Spleen (tissue), 11 donors: ENCODE measurements at regions not wholly inside any gene's neighbourhood (a gene's known extent, or its start where the extent isn't known, plus 50 kb on each side); places are given as distances from the start of the nearest gene placed in this dataset.

Experiments
- DNase-seq: peaks from one replicate; pipeline ENCODE4 v3.0.0-alpha.2; 2020
- H3K27ac ChIP-seq, 8 donors: fragments of 200-600 bp; sonication (generic) in 7 of 8; 1 replicate in 4 of 8; 2 replicates in 4 of 8; pipeline versions ENCODE4 v1.5.0 to v1.8.0; 2016 to 2021; ENCODE audit warnings: inconsistent platforms in 4 of 8, mild to moderate bottlenecking in 4 of 8, moderate library complexity in 1 of 8
- H3K27me3 ChIP-seq, 7 donors: fragments of 200-600 bp; sonication (generic) in 6 of 7; replicated peaks in 1 of 7; 1 replicate in 4 of 7; 2 replicates in 3 of 7; pipeline versions ENCODE4 v1.5.0 to v1.8.0; 2016 to 2021; ENCODE audit warnings: inconsistent platforms in 3 of 7, mild to moderate bottlenecking in 1 of 7
- H3K36me3 ChIP-seq, 6 donors: fragments of 200-600 bp; sonication (generic) in 5 of 6; 1 replicate in 4 of 6; 2 replicates in 2 of 6; pipeline versions ENCODE4 v1.5.0 to v1.8.0; 2016 to 2021; ENCODE audit warnings: inconsistent platforms in 2 of 6
- H3K4me1 ChIP-seq, 6 donors: fragments of 200-600 bp; sonication (generic) in 5 of 6; 1 replicate in 3 of 6; 2 replicates in 3 of 6; pipeline versions ENCODE4 v1.5.0 to v1.8.0; 2016 to 2021; ENCODE audit warnings: inconsistent platforms in 3 of 6
- H3K4me3 ChIP-seq, 8 donors: fragments of 200-600 bp; sonication (generic) in 7 of 8; 1 replicate in 4 of 8; 2 replicates in 4 of 8; pipeline versions ENCODE4 v1.5.0 to v1.8.0; 2016 to 2021; ENCODE audit warnings: inconsistent platforms in 4 of 8, mild to moderate bottlenecking in 4 of 8, moderate library complexity in 2 of 8
- H3K9me3 ChIP-seq, 8 donors: fragments of 200-600 bp; sonication (generic) in 7 of 8; 1 replicate in 4 of 8; 2 replicates in 4 of 8; pipeline versions ENCODE4 v1.5.0 to v1.8.0; 2016 to 2021; ENCODE audit warnings: inconsistent platforms in 4 of 8
- CTCF ChIP-seq, 11 experiments: fragments of 200-600 bp in 7 of 11; fragments of 450-650 bp in 4 of 11; sonication (generic) in 4 of 11; IDR thresholded peaks in 8 of 11; conservative IDR thresholded peaks in 3 of 11; 1 replicate in 7 of 11; 2 replicates in 4 of 11; pipeline versions ENCODE4 v1.4.0 to v1.8.0; 2016 to 2021; ENCODE audit warnings: antibody characterized with exemption in 11 of 11, inconsistent platforms in 4 of 11, mild to moderate bottlenecking in 1 of 11
- POLR2A ChIP-seq, 3 donors: fragments of 450-650 bp; IDR thresholded peaks; one replicate each; pipeline ENCODE4 v1.5.1; 2017; ENCODE audit warnings: antibody characterized with exemption in 3 of 3, mild to moderate bottlenecking in 1 of 3
- POLR2AphosphoS5 ChIP-seq, 3 donors: sonication (generic); formaldehyde crosslinking; IDR thresholded peaks; one replicate each; pipeline ENCODE4 v1.5.1; 2017; ENCODE audit warnings: antibody characterized with exemption in 3 of 3
- WGBS, 5 donors: extraction: QIAGEN DNeasy Blood & Tissue Kit in 3 of 5; methylation state at CpG; one replicate each; pipeline versions ENCODE4 v1.1.5 to v1.1.7; 2013 to 2018; 5-methylcytosine and 5-hydroxymethylcytosine counted together
- intact Hi-C: fragments of 100-400 bp; cut with DNase I; formaldehyde crosslinking; loops from one replicate; pipeline ENCODE4 v1.15.0; 2023; ENCODE audit warnings: low total_unique reads
- donor health status: healthy with polysubstance abuse.
- donor health status: DM: no; HTN: no; CAD: no; lungs with moderate emphysema.
- donor health status: DM: no; HTN: no; CAD: no.
- donor health status: Bipolar disorder and iron deficiency.
- donor health status: healthy.
- donor health status: DM: no; HTN: no; CAD: no.
- donor health status: DM: yes; HTN: yes; CAD: no.

GRCh38 chr2:147081831-147082230 is 763.0 kb upstream of the ACVR2A start:
- Histone ChIP-seq H3K27me3 (no peaks in the 10 kb centered on the region), H3K36me3 (no peaks in the 10 kb centered on the region), H3K4me3 (no peak overlapping the region), H3K9me3 (no peaks in the 10 kb centered on the region), H3K27ac (no peak overlapping the region), H3K4me1 (peaks cover 0 to 4% (median 0%) of the 10 kb centered on the region in 6 donors)
- WGBS, 5 donors, result 71 to 80% (median 76%) methylated on average over 4 of the region's 4 CpGs
- no peak for DNase-seq
- intact Hi-C loops, result loop anchor here (5.0 kb wide), 1 partner anchor 830 kb away; no protein-coding TSS in a partner anchor
- TF ChIP-seq CTCF (IDR thresholded peaks at IDR 0.05 in 8 of 11, conservative IDR thresholded peaks at IDR 0.05 in 3 of 11), result no peak
- no peak for TF ChIP-seq POLR2AphosphoS5 (IDR thresholded peaks at IDR 0.05)
- TF ChIP-seq POLR2A (IDR thresholded peaks at IDR 0.05), result no peak

- intact Hi-C loops, result no loop called here
- WGBS, 5 donors, result 58 to 89% (median 78%) methylated on average over 2 of the region's 2 CpGs
- Histone ChIP-seq H3K27ac (no peak overlapping the region), H3K36me3 (no peaks in the 10 kb centered on the region), H3K4me3 (no peak overlapping the region), H3K4me1 (no peaks in the 10 kb centered on the region), H3K27me3 (no peaks in the 10 kb centered on the region), H3K9me3 (no peaks in the 10 kb centered on the region)
- DNase-seq, result no peak
- TF ChIP-seq CTCF (IDR thresholded peaks at IDR 0.05 in 8 of 11, conservative IDR thresholded peaks at IDR 0.05 in 3 of 11) (no peak), POLR2A (IDR thresholded peaks at IDR 0.05) (no peak), POLR2AphosphoS5 (IDR thresholded peaks at IDR 0.05) (no peak)
These were observed 768.2 kb upstream of the ACVR2A start for GRCh38 chr2:147076634-147077033.

- DNase-seq, result no peak
- no peak for TF ChIP-seq POLR2AphosphoS5 (IDR thresholded peaks at IDR 0.05)
- no peak for TF ChIP-seq POLR2A (IDR thresholded peaks at IDR 0.05)
- no peak for TF ChIP-seq CTCF (IDR thresholded peaks at IDR 0.05 in 8 of 11, conservative IDR thresholded peaks at IDR 0.05 in 3 of 11)
- Histone ChIP-seq H3K27me3 (no peaks in the 10 kb centered on the region), H3K36me3 (no peaks in the 10 kb centered on the region), H3K27ac (no peak overlapping the region), H3K9me3 (peaks cover 0 to 17% (median 4%) of the 10 kb centered on the region in 8 donors), H3K4me1 (no peaks in the 10 kb centered on the region), H3K4me3 (no peak overlapping the region)
- intact Hi-C loops, result no loop called here
- WGBS, 5 donors, result 75 to 88% (median 85%) methylated on average over 2 of the region's 2 CpGs
These were observed 776.8 kb upstream of the ACVR2A start for GRCh38 chr2:147068071-147068470.

GRCh38 chr2:147067136-147067535 is 777.7 kb upstream of the ACVR2A start:
- peaks cover 0 to 17% (median 4%) of the 10 kb centered on the region in 8 donors for H3K9me3 ChIP-seq
- DNase-seq, result no peak
- 66 to 92% (median 79%) methylated on average over 1 of the region's 1 CpG for WGBS, 5 donors
- intact Hi-C loops, result no loop called here
- TF ChIP-seq CTCF (IDR thresholded peaks at IDR 0.05 in 8 of 11, conservative IDR thresholded peaks at IDR 0.05 in 3 of 11) (no peak), POLR2AphosphoS5 (IDR thresholded peaks at IDR 0.05) (no peak), POLR2A (IDR thresholded peaks at IDR 0.05) (no peak)
- no peaks in the 10 kb centered on the region for H3K27me3 ChIP-seq
- no peaks in the 10 kb centered on the region for H3K4me1 ChIP-seq
- H3K27ac ChIP-seq, result no peak overlapping the region
- H3K36me3 ChIP-seq, result no peaks in the 10 kb centered on the region
- no peak overlapping the region for H3K4me3 ChIP-seq
